H1 (cell line): ENCODE measurements at regions not wholly inside any gene's neighbourhood (a gene's known extent, or its start where the extent isn't known, plus 50 kb on each side); places are given as distances from the start of the nearest gene placed in this dataset.

Experiments
- CTCF ChIA-PET: fragments of 300-600 bp; sonication (Branson Sonifier 250); formaldehyde crosslinking; loops from one replicate; lab custom pipeline; 2021; ENCODE audit not compliant: partially characterized antibody; lab: Charles Lee
- POLR2A ChIA-PET: fragments of 300-600 bp; sonication (Branson Sonifier 250); formaldehyde crosslinking; loops from one replicate; lab custom pipeline; 2021; ENCODE audit warnings: inconsistent platforms; ENCODE audit not compliant: partially characterized antibody; lab: Charles Lee
- DNase-seq, 2 experiments: peaks; one replicate each; pipeline versions ENCODE4 v3.0.0 to v3.0.0-alpha.2; 2010 to 2022; ENCODE audit warnings: low spot score in 2 of 2, low read depth in 1 of 2, mixed read lengths in 1 of 2
- FAIRE-seq: peaks from 2 replicates; lab custom pipeline; 2011; peaks lifted over from hg19 to GRCh38; lab: Jason Lieb, UNC
- H2AFZ ChIP-seq: 2 replicates; pipeline ENCODE4 v1.8.1; 2012; ENCODE audit warnings: low read length, inconsistent platforms
- H2AK5ac ChIP-seq: 2 replicates; pipeline ENCODE4 v1.6.1; 2013; ENCODE audit warnings: low read depth, low read length
- H2BK120ac ChIP-seq: replicated peaks from 2 replicates; pipeline ENCODE3; 2013; ENCODE audit warnings: low read depth, low read length, inconsistent platforms
- H2BK12ac ChIP-seq: 2 replicates; pipeline ENCODE4 v1.6.1; 2013; ENCODE audit warnings: low read depth, low read length
- H2BK15ac ChIP-seq: 2 replicates; pipeline ENCODE4 v1.6.1; 2013; ENCODE audit warnings: low read length
- H2BK20ac ChIP-seq: 2 replicates; pipeline ENCODE4 v1.6.1; 2013; ENCODE audit warnings: low read length
- H2BK5ac ChIP-seq: 2 replicates; pipeline ENCODE4 v1.6.1; 2013; ENCODE audit warnings: low read depth, low read length
- H3K14ac ChIP-seq: 2 replicates; pipeline ENCODE4 v1.6.1; 2013; ENCODE audit warnings: inconsistent platforms; ENCODE audit not compliant: insufficient read length
- H3K18ac ChIP-seq: 2 replicates; pipeline ENCODE4 v1.6.1; 2013; ENCODE audit warnings: low read length; ENCODE audit errors: extremely low read depth
- H3K23ac ChIP-seq: 2 replicates; pipeline ENCODE4 v1.6.1; 2013; ENCODE audit warnings: inconsistent platforms; ENCODE audit not compliant: insufficient read length
- H3K23me2 ChIP-seq: 2 replicates; pipeline ENCODE4 v1.6.1; 2013; ENCODE audit warnings: low read depth, low read length
- H3K27ac ChIP-seq: 2 replicates; pipeline ENCODE4 v1.6.1; 2011; ENCODE audit warnings: low read depth, low read length, inconsistent platforms
- H3K27me3 ChIP-seq, 4 experiments: replicated peaks in 1 of 4; 1 replicate in 1 of 4; 2 replicates in 3 of 4; pipeline versions ENCODE4 v1.6.1 to v1.8.1; 2011 to 2013; ENCODE audit warnings: low read length in 3 of 4, mild to moderate bottlenecking in 3 of 4, inconsistent platforms in 2 of 4, mixed read lengths in 2 of 4, moderate library complexity in 1 of 4; ENCODE audit not compliant: control insufficient read depth in 3 of 4, insufficient read depth in 3 of 4; ENCODE audit errors: extremely low read depth in 1 of 4
- H3K36me3 ChIP-seq, 4 experiments: 2 replicates each; pipeline versions ENCODE4 v1.6.1 to v1.8.1; 2011 to 2013; ENCODE audit warnings: mild to moderate bottlenecking in 4 of 4, low read length in 3 of 4, moderate library complexity in 2 of 4, control low read depth in 1 of 4, inconsistent platforms in 1 of 4; ENCODE audit not compliant: insufficient read depth in 4 of 4, control insufficient read depth in 2 of 4
- H3K4ac ChIP-seq: replicated peaks from 2 replicates; pipeline ENCODE3; 2013; ENCODE audit warnings: low read length, low read depth, mixed read lengths, inconsistent platforms; ENCODE audit not compliant: insufficient read length
- H3K4me1 ChIP-seq, 4 experiments: replicated peaks in 1 of 4; 1 replicate in 1 of 4; 2 replicates in 3 of 4; pipeline versions ENCODE4 v1.6.1 to v1.8.1; 2011 to 2013; ENCODE audit warnings: low read length in 3 of 4, inconsistent platforms in 2 of 4, mixed read lengths in 1 of 4; ENCODE audit not compliant: insufficient read depth in 4 of 4, control insufficient read depth in 3 of 4
- H3K4me2 ChIP-seq, 2 experiments: 2 replicates each; pipeline versions ENCODE4 v1.6.1 to v1.8.1; 2011 to 2013; ENCODE audit warnings: low read depth in 2 of 2, low read length in 2 of 2, control low read depth in 1 of 2, inconsistent platforms in 1 of 2, mild to moderate bottlenecking in 1 of 2; ENCODE audit not compliant: insufficient read depth in 1 of 2
- H3K4me3 ChIP-seq, 4 experiments: fragments of 200-600, 300-600 bp in 1 of 4; sonication (generic), shearing (Covaris generic), sonication (Bioruptor Twin) in 1 of 4; 2 replicates each; pipeline versions ENCODE4 v1.5.1 to v1.8.1; 2011 to 2016; ENCODE audit warnings: low read length in 4 of 4, low read depth in 3 of 4, control low read depth in 2 of 4, inconsistent platforms in 2 of 4, mild to moderate bottlenecking in 2 of 4, mixed read lengths in 1 of 4, moderate library complexity in 1 of 4; ENCODE audit not compliant: insufficient read depth in 2 of 4; ENCODE audit errors: extremely low read depth in 1 of 4
- H3K56ac ChIP-seq: replicated peaks from 2 replicates; pipeline ENCODE3; 2013; ENCODE audit warnings: low read depth, mild to moderate bottlenecking, mixed read lengths, low read length, inconsistent platforms; ENCODE audit not compliant: insufficient read length
- H3K79me1 ChIP-seq: 2 replicates; pipeline ENCODE4 v1.6.1; 2013; ENCODE audit warnings: low read depth, low read length, control low read depth
- H3K79me2 ChIP-seq, 2 experiments: 2 replicates each; pipeline versions ENCODE4 v1.6.1 to v1.8.1; 2012 to 2013; ENCODE audit warnings: low read length in 2 of 2, mild to moderate bottlenecking in 2 of 2, inconsistent platforms in 1 of 2; ENCODE audit not compliant: insufficient read depth in 2 of 2, control insufficient read depth in 1 of 2
- H3K9ac ChIP-seq, 4 experiments: replicated peaks in 1 of 4; 1 replicate in 1 of 4; 2 replicates in 3 of 4; pipeline versions ENCODE4 v1.6.1 to v1.8.1; 2011 to 2013; ENCODE audit warnings: low read depth in 3 of 4, low read length in 3 of 4, control low read depth in 2 of 4, mild to moderate bottlenecking in 2 of 4, moderate library complexity in 2 of 4, inconsistent platforms in 1 of 4; ENCODE audit errors: extremely low read depth in 1 of 4
- H3K9me3 ChIP-seq, 2 experiments: 2 replicates each; pipeline versions ENCODE4 v1.6.1 to v1.8.1; 2012 to 2013; ENCODE audit warnings: mild to moderate bottlenecking in 2 of 2, moderate library complexity in 2 of 2, control low read depth in 1 of 2, inconsistent platforms in 1 of 2, low read depth in 1 of 2, low read length in 1 of 2, mixed read lengths in 1 of 2; ENCODE audit not compliant: insufficient read depth in 2 of 2
- H4K20me1 ChIP-seq, 2 experiments: replicated peaks in 1 of 2; 2 replicates each; pipeline versions ENCODE3 to v1.8.1; 2011 to 2013; ENCODE audit warnings: inconsistent platforms in 2 of 2, low read length in 2 of 2, mild to moderate bottlenecking in 1 of 2; ENCODE audit not compliant: insufficient read depth in 2 of 2, control insufficient read depth in 1 of 2
- H4K5ac ChIP-seq: 2 replicates; pipeline ENCODE4 v1.6.1; 2013; ENCODE audit warnings: low read length, low read depth, mixed read lengths, inconsistent platforms; ENCODE audit not compliant: insufficient read length
- H4K8ac ChIP-seq: 2 replicates; pipeline ENCODE4 v1.8.0; 2013; ENCODE audit warnings: mild to moderate bottlenecking, moderate library complexity, low read length, inconsistent platforms; ENCODE audit not compliant: insufficient read depth; ENCODE audit errors: extremely low read depth
- H4K91ac ChIP-seq: replicated peaks from 2 replicates; pipeline ENCODE3; 2013; ENCODE audit warnings: low read length, mixed read lengths, inconsistent platforms; ENCODE audit not compliant: insufficient read length
- BACH1 ChIP-seq: IDR thresholded peaks from 2 replicates; pipeline ENCODE4 v1.6.1; 2012; ENCODE audit warnings: low read length, improper control_type of control experiment
- BCL11A ChIP-seq, 2 experiments: IDR thresholded peaks; one replicate each; pipeline ENCODE4 v1.6.1; 2011; ENCODE audit warnings: low read depth in 2 of 2, low read length in 2 of 2, mild to moderate bottlenecking in 2 of 2
- CBX5 ChIP-seq: fragments of 300-800, 300-1000 bp; sonication (generic); IDR thresholded peaks from 2 replicates; pipeline ENCODE4 v1.7.1; 2016; ENCODE audit warnings: antibody characterized with exemption, low read length, low read depth
- CHD2 ChIP-seq: IDR thresholded peaks from 2 replicates; pipeline ENCODE4 v1.6.1; 2012; ENCODE audit warnings: low read length, improper control_type of control experiment
- EP300 ChIP-seq, 2 experiments: IDR thresholded peaks; 1 replicate in 1 of 2; 2 replicates in 1 of 2; pipeline ENCODE4 v1.6.1; 2011 to 2012; ENCODE audit warnings: low read depth in 2 of 2, low read length in 2 of 2, mild to moderate bottlenecking in 2 of 2, borderline replicate concordance in 1 of 2, inconsistent platforms in 1 of 2, moderate library complexity in 1 of 2
- EZH2 ChIP-seq: fragments of 200-600 bp; sonication (generic); IDR thresholded peaks from 2 replicates; pipeline ENCODE4 v1.7.1; 2012; ENCODE audit warnings: low read depth, mild to moderate bottlenecking, moderate library complexity, low read length, inconsistent platforms; ENCODE audit not compliant: severe bottlenecking
- GABPA ChIP-seq: IDR thresholded peaks from 2 replicates; pipeline ENCODE4 v1.6.1; 2011; ENCODE audit warnings: mild to moderate bottlenecking, low read length, moderate library complexity, borderline replicate concordance; ENCODE audit not compliant: insufficient read depth
- HDAC2 ChIP-seq, 2 experiments: fragments of 300-600 bp in 1 of 2; sonication (generic) in 1 of 2; IDR thresholded peaks; 2 replicates each; pipeline ENCODE4 v1.6.1; 2011 to 2012; ENCODE audit warnings: low read depth in 2 of 2, low read length in 2 of 2, mild to moderate bottlenecking in 2 of 2, moderate library complexity in 2 of 2, borderline replicate concordance in 1 of 2, inconsistent platforms in 1 of 2
- PHF8 ChIP-seq: fragments of 200-600 bp; sonication (generic); conservative IDR thresholded peaks from 2 replicates; pipeline ENCODE4 v1.7.1; 2012; ENCODE audit warnings: low read depth, mild to moderate bottlenecking, inconsistent platforms, low read length, moderate library complexity
- SIN3A ChIP-seq, 2 experiments: IDR thresholded peaks in 1 of 2; conservative IDR thresholded peaks in 1 of 2; 2 replicates each; pipeline ENCODE4 v1.6.1; 2011 to 2012; ENCODE audit warnings: low read length in 2 of 2, improper control_type of control experiment in 1 of 2, low read depth in 1 of 2, mild to moderate bottlenecking in 1 of 2
- SIRT6 ChIP-seq: IDR thresholded peaks from one replicate; pipeline ENCODE4 v1.7.1; 2012; ENCODE audit warnings: low read length, inconsistent platforms
- WGBS, 2 experiments: shearing (Covaris generic) in 1 of 2; methylation state at CpG; one replicate each; pipeline versions ENCODE4 v1.1.6 to v1.1.7; 2013 to 2015; ENCODE audit warnings: low lambda C conversion rate in 2 of 2, mixed read lengths in 2 of 2, inconsistent platforms in 1 of 2, low coverage in 1 of 2, missing lambda C conversion rate in 1 of 2; ENCODE audit not compliant: insufficient replicate concordance in 2 of 2, insufficient coverage in 1 of 2, insufficient read length in 1 of 2; ENCODE audit errors: extremely low coverage in 1 of 2, missing lambda C conversion rate in 1 of 2; 5-methylcytosine and 5-hydroxymethylcytosine counted together

GRCh38 chr12:91618281-91618680 is 435.7 kb upstream of the DCN start:
- H3K4me1 ChIP-seq: no peaks in the 10 kb centered on the region
- no peak overlapping the region for H3K18ac ChIP-seq
- H2BK15ac ChIP-seq: no peak overlapping the region
- H2AK5ac ChIP-seq: no peak overlapping the region
- H4K5ac ChIP-seq: no peak overlapping the region
- FAIRE-seq (no peak), DNase-seq (no peak)
- no peak overlapping the region for H4K91ac ChIP-seq
- no peak overlapping the region for H2BK12ac ChIP-seq
- no peaks in the 10 kb centered on the region for H3K79me1 ChIP-seq
- no peak overlapping the region for H2AFZ ChIP-seq
- H3K56ac ChIP-seq: no peak overlapping the region
- H3K36me3 ChIP-seq: no peaks in the 10 kb centered on the region
- no peaks in the 10 kb centered on the region for H4K20me1 ChIP-seq
- CTCF ChIA-PET: no interaction called here
- POLR2A ChIA-PET: no interaction called here
- no peaks in the 10 kb centered on the region for H3K9me3 ChIP-seq
- H2BK5ac ChIP-seq: no peak overlapping the region
- no peak overlapping the region for H3K14ac ChIP-seq
- no peak overlapping the region for H3K4ac ChIP-seq
- H3K23ac ChIP-seq: no peak overlapping the region
- no peak overlapping the region for H3K27ac ChIP-seq
- no peaks in the 10 kb centered on the region for H3K27me3 ChIP-seq
- H3K4me3 ChIP-seq: no peak overlapping the region
- H3K4me2 ChIP-seq: no peak overlapping the region
- H3K23me2 ChIP-seq: no peaks in the 10 kb centered on the region; the same call in 1 of the 2 replicates
- no peak overlapping the region for H4K8ac ChIP-seq
- H2BK120ac ChIP-seq: no peak overlapping the region
- H3K79me2 ChIP-seq: no peaks in the 10 kb centered on the region
- no peak overlapping the region for H2BK20ac ChIP-seq
- WGBS, 2 experiments: 95% methylated on average over 2 of the region's 2 CpGs; no CpG with 5 or more reads in 1 of the 2 experiments
- no peak overlapping the region for H3K9ac ChIP-seq
- TF ChIP-seq EZH2: no peak
- no peak for TF ChIP-seq CHD2
- TF ChIP-seq PHF8: no peak
- TF ChIP-seq GABPA: no peak
- no peak for TF ChIP-seq SIN3A (conservative IDR thresholded peaks at IDR 0.05 in 1 of 2, IDR thresholded peaks at IDR 0.05 in 1 of 2; ENCODE audit: low read depth in 1 of 2, low read length in 2 of 2)
- TF ChIP-seq HDAC2 (IDR thresholded peaks at IDR 0.05; ENCODE audit: borderline replicate concordance in 1 of 2, low read depth in 2 of 2, low read length in 2 of 2): no peak
- TF ChIP-seq BACH1: no peak
- TF ChIP-seq EP300 (IDR thresholded peaks at IDR 0.05; ENCODE audit: borderline replicate concordance in 1 of 2, low read depth in 2 of 2, low read length in 2 of 2): no peak
- no peak for TF ChIP-seq BCL11A (IDR thresholded peaks at IDR 0.05; ENCODE audit: low read depth in 2 of 2, low read length in 2 of 2)
- TF ChIP-seq CBX5: no peak
- no peak for TF ChIP-seq SIRT6
